Activated CD8-positive, alpha-beta memory T cell treated with anti-CD3 and anti-CD28 coated beads, Interleukin-2, amount 50 U/mL, for 1 hour (primary cell): ENCODE measurements at regions not wholly inside any gene's neighbourhood (a gene's known extent, or its start where the extent isn't known, plus 50 kb on each side); places are given as distances from the start of the nearest gene placed in this dataset.
"Not testable (repeated sequence)": the region's sequence is repeated elsewhere in the genome, so short reads cannot be mapped to it uniquely, and the experiment has no call there.

ENCODE experiments used
- DNase-seq: peaks from one replicate; pipeline ENCODE4 v3.0.0-alpha.2; 2020; ENCODE audit errors: extremely low read depth

DNA sequence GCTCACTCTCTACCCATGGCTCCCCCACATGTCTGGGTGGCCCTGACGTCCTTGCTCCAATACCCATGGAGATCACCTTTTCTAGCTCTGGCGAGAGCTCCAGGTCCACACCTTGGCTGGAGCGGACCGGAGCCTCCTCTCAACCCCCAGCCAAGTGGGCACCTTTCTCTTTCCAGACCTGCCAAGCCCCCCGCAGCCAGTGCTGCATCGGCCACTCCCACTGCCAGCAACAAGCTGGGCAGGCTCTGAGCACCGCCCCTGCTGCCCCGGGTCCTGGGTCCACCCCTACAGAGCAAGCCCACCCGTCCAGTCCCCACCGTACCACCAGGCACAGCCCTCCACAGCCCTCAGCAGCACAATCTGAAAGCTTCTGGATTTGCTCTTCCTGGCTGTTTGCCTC, 98.2 kb upstream of the C14orf180 start:
- no peak for DNase-seq

DNA sequence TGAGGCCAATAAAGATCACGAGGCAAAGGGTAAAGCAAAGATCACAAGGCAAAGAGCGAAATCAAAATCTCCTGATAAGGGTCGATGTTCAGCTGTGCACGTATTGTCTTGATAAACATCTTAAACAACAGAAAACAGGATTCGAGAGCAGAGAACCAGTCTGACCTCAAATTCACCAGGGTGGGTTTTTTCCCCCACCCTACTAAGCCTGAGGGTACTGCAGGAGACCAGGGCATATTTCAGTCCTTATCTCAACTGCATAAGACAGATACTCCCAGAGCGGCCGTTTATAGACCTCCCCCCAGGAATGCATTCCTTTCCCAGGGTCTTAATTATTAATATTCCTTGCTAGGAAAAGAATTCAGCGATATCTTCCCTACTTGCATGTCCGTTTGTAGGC, 97.5 kb upstream of the C14orf180 start:
- DNase-seq = not testable (repeated sequence)

DNA sequence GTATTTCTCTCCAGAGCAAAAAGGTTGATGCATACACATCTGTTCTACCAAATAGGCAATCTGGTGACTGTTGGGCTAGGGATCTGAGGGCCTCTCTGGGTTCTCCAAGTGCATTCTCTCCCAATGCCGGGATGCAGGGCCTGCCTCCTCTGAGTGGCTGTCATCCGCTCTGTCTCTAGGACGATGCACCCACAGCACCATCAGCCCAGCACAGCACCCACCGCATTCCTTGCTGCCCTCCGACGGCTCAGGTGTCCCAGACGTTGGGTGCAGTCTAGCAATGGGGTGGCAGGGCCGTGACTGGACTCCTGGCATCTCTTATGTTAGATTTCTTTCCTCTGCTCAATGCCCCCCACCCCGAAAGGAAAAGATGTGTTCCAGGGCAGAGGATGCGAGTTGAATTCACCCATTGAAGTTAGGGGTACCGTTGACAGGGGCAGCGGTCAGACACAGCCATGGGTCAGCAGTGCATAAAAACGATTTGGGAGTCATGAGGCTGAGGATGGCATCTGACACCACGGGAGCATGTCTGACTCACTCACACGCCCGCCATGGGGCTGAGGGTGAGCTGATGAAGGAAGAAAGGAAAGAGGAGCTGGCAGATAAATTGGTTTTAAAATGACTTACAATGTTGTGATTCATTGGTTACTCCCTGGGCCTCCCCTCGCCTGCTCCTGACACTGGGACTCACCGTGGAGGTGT, 93.2 kb upstream of the C14orf180 start:
- DNase-seq = no peak

DNA sequence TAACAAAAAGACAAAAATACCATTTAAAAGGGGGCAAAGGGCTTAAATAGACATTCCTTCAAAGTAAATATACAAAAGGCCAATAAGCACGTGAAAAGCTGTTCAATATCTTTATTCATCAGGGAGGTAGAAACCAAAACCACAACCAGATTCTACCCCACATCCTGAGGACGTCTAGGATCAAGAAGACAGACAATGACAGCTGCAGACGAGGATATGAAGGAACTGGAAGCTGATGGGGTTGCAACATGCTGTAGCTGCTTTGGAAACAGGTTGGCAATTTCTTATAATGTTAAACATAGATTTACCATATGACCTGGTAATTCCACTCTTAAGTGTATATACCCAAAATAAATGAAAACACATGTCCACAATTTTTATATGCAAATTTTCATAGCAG, 85.1 kb upstream of the C14orf180 start:
- no peak for DNase-seq

DNA sequence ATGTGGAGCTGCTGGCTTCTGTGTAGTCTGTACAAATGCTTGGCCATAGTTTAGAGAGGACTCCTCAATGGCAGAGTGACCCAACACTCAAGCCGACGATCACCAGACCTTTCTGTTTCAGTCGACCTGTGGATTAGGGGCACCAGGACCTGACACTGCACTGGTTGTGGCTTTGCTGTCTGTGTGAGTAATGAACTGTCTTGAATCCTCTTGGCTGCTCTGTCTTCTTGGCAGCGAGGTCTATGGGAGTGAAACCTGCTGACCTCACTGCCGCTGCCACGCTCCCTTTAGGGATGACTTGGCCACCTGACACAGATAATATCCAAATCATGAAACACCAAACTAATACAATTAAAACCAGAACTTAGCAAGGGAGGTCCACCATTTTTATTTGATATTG, 83.5 kb upstream of the C14orf180 start:
- DNase-seq = no peak

DNA sequence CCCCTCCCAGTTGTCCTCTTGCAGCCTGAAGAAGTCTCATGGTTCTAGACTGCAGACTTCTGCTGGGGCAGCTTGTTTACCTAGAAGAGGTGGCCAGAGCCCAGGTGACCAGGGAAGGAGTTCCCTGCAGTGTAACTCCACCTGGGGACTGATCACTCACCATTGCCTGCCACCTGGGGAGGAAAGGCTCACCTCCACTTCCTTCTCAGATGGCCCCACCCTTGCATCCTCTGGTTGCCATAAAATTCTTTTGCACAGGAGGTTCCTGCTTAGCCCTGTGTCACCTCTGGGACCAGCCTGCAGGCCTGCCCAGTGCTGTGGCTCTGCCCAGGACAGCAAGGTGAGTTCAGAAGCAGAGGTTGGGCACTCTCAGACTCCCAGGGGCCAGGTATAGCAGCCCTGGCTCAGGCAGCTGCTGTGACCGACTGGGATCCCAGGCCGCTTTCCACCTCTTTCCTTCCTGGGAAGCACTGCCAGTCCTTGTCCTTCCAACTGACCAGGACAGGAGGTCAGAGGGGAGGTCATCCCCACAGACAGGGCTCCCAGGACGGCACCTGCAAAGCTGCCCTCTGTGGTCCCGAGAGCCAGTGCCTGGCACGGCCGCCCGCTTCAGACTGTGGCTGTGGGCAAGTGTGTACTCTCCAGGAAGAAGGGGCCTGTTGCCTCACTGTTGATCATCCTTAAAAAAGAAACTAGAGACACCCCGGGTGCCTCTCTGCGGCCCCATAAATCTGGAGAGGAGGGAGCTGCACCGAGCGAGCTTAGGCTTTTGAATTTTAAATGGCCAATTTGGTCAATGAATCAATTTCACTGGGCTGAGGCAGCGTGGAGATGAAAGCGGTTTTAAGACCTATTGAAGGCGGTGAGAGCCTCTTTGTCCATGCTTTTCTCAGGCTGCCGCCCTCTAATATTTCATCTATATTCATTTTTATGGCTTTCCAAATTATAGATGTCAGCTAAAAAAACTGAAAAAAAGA, 79.5 kb upstream of the C14orf180 start:
- no peak for DNase-seq

DNA sequence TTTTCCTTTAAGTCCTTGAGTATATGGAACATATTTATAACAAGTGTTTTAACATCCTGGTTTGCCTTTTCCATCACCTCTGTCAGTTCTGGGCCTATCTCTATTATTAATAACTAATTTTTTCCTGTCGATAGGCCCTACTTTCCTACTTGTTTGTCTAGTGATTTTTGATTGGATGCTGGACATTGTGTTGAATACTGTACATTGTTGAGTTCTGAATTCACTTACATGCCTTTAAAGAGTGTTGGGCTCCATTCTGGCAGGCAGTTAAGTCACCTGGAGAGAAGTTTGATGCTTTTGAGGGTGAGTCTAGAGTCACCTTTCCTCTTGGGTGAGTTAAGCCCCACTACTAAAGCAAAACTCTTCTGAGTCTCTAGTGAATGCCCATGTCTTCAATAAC, 77.5 kb upstream of the C14orf180 start:
- no peak for DNase-seq

DNA sequence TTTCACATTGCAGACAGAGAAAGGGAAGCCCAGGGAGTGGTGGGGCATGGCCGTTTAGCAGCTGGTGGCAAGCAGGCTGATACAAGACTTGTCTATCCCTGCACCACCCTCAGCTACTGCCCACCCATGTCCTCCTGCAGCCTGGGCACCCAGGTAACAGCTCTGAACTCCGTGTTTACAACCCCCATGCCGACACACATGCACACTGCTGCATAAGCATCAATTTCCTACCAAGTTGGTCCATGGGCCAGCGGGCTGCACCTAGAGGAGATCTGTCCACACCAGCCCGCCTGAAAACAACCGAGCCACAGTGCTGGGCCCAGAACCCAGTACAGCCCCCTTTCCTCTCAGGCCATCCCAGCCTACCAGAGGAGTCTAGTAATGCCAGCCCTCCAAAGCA, 75.9 kb upstream of the C14orf180 start:
- no peak for DNase-seq

DNA sequence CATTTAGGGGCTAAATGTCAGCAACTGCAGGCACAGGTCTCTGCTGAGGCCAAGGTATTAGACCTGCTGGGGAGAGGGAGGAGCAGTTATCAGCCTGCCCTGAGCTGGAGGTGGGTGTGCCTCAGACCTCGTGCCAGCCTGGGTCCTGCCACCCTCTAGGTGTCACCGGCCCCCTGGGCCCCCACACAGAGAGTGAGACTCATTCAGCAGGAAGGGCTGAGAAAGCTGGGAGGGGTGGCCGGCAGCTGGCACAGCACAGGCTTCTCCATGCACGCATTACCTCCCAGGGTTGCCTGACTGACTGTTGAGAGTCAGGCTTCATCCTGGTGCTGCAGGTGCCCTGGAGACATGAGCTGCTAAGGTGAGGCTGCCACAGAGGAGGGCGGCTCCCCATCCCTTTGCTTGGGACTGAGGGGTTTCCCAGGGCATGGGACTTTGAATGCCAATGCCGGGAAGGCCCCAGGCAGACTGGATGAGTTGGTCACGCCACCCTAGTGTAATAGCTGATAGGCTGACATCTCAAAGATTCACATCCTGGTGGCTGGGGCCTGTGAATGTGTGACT, 75.3 kb upstream of the C14orf180 start:
- DNase-seq = no peak

DNA sequence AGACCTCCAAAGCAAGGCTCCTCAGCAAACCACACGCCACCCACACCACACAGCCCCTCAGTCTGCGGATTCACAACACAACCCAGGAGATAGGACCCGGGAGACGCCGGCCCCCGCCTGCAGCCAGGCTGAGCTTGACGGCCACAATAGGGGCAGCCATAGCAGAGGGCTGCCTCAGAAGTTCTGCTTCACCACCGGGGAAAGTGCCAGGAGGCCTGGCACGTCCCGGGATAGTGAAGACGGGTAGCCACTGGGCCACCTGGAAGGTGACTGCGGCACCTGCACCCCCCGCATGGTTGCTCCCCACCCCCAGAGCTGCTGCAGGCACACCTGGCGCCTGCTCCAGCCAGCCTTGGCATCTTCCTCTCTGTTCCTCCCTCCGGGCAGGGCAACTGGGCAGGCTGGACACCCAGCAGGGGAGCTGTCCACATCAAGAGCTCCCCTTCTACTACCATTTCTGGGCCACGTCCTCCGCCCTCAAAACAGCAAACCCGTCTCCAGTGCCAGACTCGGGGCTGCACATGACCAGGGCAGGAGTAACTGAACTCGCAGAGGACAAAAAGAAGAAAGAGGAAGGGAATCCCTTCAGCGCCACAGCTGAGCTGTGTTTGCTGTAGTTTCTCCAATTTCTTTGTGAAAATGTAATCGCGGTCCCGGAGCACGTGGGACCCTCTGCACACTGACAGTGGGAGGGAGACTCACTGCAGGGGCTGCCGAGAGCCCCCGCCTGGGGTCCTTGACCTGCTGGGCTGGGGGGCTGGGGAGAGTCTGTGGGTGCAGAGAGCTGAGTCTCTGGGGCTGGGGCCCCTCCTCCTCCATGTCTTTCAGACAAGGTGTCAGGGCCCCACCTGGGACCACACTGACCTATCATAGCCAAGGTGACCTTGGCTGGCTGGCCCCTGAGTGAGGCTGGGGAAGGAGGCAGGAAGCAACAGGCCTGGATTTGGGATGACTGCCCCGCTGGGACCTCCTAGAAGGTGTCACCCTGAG, 74.2 kb upstream of the C14orf180 start:
- DNase-seq = no peak

DNA sequence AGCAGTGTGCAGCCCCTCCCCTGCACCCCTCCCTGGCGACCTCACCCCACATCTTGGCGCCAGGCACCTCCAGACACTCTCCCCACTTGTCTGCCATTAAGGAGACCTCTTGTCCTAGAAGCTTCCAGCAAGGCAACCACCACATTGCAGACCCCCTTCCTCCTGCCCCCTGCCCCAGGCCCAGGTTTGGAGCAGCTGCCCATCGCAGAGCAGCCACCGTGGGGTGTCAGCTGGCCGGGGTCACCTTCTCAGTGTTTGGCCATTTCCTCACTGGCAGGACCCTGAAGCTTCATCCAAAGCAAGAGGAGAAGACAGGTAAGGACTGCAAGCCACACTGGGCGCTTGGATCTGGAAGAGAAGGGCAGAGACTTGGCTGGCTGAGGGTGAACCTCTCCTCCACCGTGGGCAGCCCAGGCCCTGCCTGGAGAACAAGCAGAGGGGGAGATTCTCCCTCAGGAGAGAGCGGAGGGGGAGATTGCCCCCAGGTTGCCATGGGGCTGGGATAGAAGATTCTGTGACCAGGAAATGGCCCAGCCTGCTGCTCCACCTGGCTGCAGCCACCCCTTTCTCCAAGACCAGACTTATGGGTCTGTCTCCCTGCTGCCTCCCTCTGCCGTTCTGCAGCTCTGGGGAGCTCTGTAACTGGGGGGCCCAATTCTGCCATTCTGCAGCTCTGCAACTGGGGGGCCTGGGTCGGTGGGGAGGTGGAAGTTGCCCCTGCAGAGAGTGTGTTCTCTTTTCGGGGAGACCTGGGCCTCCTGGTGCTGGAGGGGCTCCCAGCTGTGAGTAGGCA, 72.9 kb upstream of the C14orf180 start:
- DNase-seq = no peak

DNA sequence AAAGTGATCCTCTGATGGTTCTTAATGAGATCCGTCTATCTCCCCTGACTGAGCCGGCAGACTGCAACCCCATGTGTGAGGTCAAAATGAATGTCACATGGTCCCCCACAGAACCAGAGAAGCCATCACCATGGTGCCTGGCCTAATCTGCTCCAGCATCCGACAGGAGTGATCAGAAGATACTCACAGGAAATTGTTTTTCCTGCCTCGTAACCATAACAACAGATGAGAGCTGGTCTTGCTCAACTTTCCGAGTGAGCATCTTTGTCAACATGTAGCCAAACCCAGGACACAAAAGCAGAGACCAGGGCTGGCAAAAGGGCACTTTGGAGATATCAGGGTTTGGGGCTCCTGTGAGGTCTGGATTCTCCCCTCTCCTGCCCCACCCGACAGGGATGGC, 72.1 kb upstream of the C14orf180 start:
- no peak for DNase-seq

DNA sequence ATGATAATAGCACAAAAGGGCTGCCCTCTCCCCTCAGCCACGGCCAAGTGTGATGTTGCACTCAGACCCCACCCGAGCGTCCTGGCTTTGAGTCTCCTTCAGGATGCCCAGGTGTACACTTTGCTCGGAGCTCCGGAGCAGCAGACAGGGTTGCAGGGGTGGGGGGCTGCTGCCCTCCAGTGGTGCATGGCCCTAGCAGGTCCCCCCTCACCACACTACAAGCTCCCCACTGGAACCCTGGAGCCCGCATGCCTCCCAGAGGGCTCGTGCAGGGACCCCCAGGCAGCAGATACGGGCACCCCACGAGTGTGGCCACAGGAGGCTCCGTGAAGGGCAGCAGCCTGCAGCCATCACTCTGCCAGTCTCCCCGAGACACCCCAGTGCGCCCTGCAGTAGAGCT, 69.9 kb upstream of the C14orf180 start:
- no peak for DNase-seq

DNA sequence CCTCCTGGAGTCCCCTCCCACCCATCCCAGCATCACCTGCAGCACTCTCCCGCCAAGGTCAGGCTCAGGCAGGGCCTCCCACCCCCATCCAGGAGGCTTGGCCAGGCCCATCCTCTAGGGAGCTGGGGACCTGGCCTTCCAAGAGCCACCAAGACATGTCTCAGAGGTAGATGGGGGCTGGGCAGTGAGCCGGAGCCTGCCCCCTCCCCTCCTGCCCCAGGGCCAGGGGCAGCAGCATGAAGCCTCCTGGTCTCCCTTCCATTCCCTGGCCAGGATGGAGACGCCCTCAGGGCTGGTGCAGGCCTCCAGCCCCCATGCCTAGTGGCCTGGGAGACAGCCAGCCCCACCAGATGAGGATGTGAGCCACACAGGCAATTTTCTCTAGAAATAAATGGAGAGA, 69.3 kb upstream of the C14orf180 start:
- no peak for DNase-seq

DNA sequence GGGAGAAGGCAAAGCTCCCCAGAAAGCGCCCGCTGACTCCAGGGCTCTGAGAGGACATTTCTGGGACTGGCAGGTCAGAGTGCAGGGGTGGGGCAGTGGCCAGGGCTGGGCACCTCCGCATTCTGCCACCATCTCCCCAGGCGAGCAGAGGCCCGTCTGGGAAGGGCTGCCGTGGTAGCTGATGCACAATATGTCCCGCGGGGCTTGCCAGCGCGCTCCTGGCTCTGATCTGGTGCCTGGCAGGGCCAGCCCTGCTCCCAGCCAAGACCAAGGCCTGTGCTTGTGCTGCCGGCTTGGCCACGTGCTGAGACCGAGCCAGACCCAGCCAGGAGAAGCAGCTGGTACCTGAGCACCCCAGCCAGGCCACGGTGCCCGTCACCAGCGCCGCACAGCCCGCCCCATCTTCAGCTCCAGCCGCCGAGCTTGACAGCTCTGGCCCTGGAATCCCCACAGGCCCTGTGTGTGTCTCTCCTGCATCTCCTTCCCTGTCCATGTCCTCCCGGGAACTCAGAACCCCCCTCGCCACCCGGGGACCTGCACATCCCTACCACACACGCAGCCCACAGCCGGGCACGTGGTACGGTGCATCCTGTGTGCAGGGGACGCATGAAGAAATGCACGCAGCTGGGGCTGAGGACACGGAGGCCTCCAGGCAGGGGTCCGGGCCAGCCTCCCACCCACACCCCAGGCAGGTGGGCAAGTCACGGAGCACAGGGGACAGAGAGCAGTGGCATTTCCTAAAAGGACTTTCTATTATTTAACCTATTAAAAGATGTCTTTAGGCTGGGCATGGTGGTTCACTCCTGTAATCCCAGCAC, 68.6 kb upstream of the C14orf180 start:
- DNase-seq = no peak

DNA sequence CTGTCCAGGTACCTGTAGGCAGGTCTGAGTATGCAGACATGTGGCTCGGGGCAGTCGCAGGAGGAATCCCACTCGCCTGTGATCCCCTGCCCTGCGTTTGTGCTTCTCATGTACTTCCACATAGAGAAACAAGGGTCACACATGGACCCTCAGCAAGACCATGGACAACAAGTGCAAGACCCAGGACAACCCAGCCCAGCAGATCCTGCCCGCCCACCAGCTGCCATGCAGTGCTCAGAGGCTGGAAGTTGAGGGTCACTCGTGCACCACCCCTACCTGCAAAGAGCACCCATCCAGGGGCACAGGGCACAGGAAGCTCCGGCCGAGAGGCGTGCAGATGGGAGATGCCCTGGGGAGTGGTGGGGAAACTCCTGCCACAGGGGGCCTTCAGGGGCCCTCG, 67.5 kb upstream of the C14orf180 start:
- no peak for DNase-seq

DNA sequence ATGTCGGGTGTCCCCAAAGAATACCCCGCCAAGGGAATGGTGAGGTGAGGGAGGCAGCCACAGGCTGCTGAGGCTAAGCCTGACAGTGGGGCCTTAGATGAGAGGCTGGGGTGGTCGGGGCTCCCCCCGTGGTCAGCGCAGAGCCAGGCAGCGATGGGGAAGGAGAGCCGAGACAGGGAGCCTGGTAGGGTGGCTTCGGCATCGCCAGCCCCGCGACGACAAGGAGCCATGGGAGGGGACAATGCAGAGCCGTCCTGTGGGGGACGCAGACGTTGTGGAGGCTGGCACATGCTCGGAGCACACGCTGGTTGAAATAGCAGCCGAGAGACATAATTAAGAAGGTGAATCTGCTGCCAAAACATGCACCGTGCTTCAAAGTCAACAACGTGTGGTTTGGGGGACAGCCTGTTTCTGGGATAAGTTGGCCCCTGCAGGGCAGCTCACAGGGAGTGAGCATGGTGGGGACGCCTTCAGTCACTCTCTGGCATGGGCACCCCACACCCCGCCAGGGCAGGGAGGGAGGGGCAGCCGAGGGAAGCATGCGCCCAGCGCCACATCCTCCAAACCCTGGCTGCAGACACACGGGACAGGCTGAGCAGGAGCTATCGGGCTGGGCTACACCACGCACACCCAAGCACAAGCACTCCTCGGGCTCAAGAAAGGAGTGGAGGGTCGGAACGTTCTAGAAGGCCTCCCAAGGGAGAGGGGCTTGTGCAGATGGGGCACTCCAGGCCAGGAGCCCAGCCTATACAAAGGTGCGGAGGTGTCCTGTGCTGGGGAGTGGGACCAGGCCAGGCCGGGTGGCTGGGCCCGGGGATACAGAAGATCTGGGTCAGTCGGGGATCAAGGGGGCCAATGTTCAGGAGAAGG, 66.6 kb upstream of the C14orf180 start:
- no peak for DNase-seq

DNA sequence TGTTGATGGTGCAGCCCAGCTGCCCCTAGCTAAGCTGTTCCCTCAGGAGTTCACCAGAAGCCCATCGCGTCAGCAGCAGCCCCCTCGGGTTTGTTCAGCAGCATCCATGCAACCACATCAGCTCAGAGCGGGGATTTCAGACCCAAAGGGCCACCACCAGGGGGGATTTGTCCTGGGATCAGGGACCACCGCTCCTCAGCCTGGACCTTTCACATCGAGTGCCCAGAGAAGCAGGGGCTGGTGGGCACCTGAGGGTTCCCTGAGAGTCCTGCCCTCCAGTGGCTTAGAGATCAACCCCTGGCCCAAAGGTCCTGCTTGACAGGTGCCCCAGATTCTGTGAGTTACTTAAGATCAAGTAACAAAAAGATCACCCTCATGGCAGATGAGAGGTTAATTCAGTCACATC, 65.9 kb upstream of the C14orf180 start:
- DNase-seq = no peak
